Breast epithelium (tissue), 4 donors: ENCODE measurements at regions not wholly inside any gene's neighbourhood (a gene's known extent, or its start where the extent isn't known, plus 50 kb on each side); places are given as distances from the start of the nearest gene placed in this dataset.

ENCODE experiments used
- DNase-seq, 2 donors: peaks; one replicate each; pipeline ENCODE4 v3.0.0-alpha.2; 2019; ENCODE audit warnings: low spot score in 2 of 2
- H3K27ac ChIP-seq, 2 donors: fragments of 200-600 bp; sonication (generic) in 1 of 2; one replicate each; pipeline ENCODE4 v1.5.1; 2016 to 2019; ENCODE audit warnings: mild to moderate bottlenecking in 1 of 2
- H3K27me3 ChIP-seq, 2 donors: fragments of 200-600 bp; sonication (generic) in 1 of 2; one replicate each; pipeline versions ENCODE4 v1.5.1 to v1.6.0; 2017 to 2019; ENCODE audit warnings: control low read depth in 1 of 2, mild to moderate bottlenecking in 1 of 2
- H3K36me3 ChIP-seq: fragments of 200-600 bp; one replicate; pipeline ENCODE4 v1.5.1; 2019
- H3K4me1 ChIP-seq, 2 donors: fragments of 200-600 bp; sonication (generic); one replicate each; pipeline ENCODE4 v1.5.1; 2016 to 2019; ENCODE audit warnings: control low read depth in 1 of 2
- H3K4me3 ChIP-seq, 3 donors: fragments of 200-600 bp; sonication (generic); 1 replicate in 2 of 3; 2 replicates in 1 of 3; pipeline ENCODE4 v1.5.1; 2016 to 2019; ENCODE audit warnings: mild to moderate bottlenecking in 3 of 3, moderate library complexity in 2 of 3
- H3K9me3 ChIP-seq, 2 donors: fragments of 200-600 bp; sonication (generic) in 1 of 2; one replicate each; pipeline ENCODE4 v1.5.1; 2016 to 2019; ENCODE audit warnings: control low read depth in 1 of 2
- CTCF ChIP-seq, 3 donors: fragments of 450-650 bp; IDR thresholded peaks; one replicate each; pipeline ENCODE4 v1.5.1; 2016 to 2017; ENCODE audit warnings: antibody characterized with exemption in 3 of 3, mild to moderate bottlenecking in 3 of 3, moderate library complexity in 3 of 3
- POLR2A ChIP-seq: fragments of 450-650 bp; IDR thresholded peaks from one replicate; pipeline ENCODE4 v1.6.1; 2016; ENCODE audit warnings: antibody characterized with exemption, mild to moderate bottlenecking, moderate library complexity
- POLR2AphosphoS5 ChIP-seq, 3 donors: sonication (generic); formaldehyde crosslinking; IDR thresholded peaks; one replicate each; pipeline ENCODE4 v1.6.1; 2017; ENCODE audit warnings: antibody characterized with exemption in 3 of 3
- intact Hi-C: fragments of 100-400 bp; cut with DNase I; formaldehyde crosslinking; loops from one replicate; pipeline ENCODE4 v1.15.1; 2023; ENCODE audit warnings: low total_unique reads

GRCh38 chr4:144556636-144557035 is 89.3 kb upstream of the HHIP start:
- H3K36me3 ChIP-seq: no peaks in the 10 kb centered on the region
- no peak for DNase-seq
- H3K4me3 ChIP-seq: no peak overlapping the region
- H3K9me3 ChIP-seq: no peaks in the 10 kb centered on the region
- H3K27me3 ChIP-seq: no peaks in the 10 kb centered on the region
- no peak overlapping the region for H3K27ac ChIP-seq
- no peaks in the 10 kb centered on the region for H3K4me1 ChIP-seq
- intact Hi-C loops: loop anchor here (10.0 kb wide), 1 partner anchor 1522 kb away; no protein-coding TSS in a partner anchor
- TF ChIP-seq POLR2AphosphoS5 (IDR thresholded peaks at IDR 0.05) (no peak), POLR2A (no peak), CTCF (IDR thresholded peaks at IDR 0.05) (no peak)

GRCh38 chr4:144557404-144557803 is 88.6 kb upstream of the HHIP start:
- no peaks in the 10 kb centered on the region for H3K9me3 ChIP-seq
- no peaks in the 10 kb centered on the region for H3K4me1 ChIP-seq
- no peak overlapping the region for H3K4me3 ChIP-seq
- H3K27ac ChIP-seq: no peak overlapping the region
- DNase-seq: no peak
- H3K36me3 ChIP-seq: no peaks in the 10 kb centered on the region
- TF ChIP-seq CTCF (IDR thresholded peaks at IDR 0.05): no peak
- TF ChIP-seq POLR2AphosphoS5 (IDR thresholded peaks at IDR 0.05): no peak
- no peak for TF ChIP-seq POLR2A
- intact Hi-C loops: loop anchor here (10.0 kb wide), 1 partner anchor 1523 kb away; no protein-coding TSS in a partner anchor
- H3K27me3 ChIP-seq: no peaks in the 10 kb centered on the region

GRCh38 chr4:144562019-144562705 is 83.8 kb upstream of the HHIP start:
- no peaks in the 10 kb centered on the region for H3K27me3 ChIP-seq
- intact Hi-C loops: loop anchor here (5.0 kb wide), 1 partner anchor 660 kb away; no protein-coding TSS in a partner anchor
- H3K4me3 ChIP-seq: no peak overlapping the region
- H3K4me1 ChIP-seq: no peaks in the 10 kb centered on the region
- TF ChIP-seq POLR2A (no peak), POLR2AphosphoS5 (IDR thresholded peaks at IDR 0.05) (no peak), CTCF (IDR thresholded peaks at IDR 0.05) (no peak)
- no peaks in the 10 kb centered on the region for H3K9me3 ChIP-seq
- no peak overlapping the region for H3K27ac ChIP-seq
- H3K36me3 ChIP-seq: no peaks in the 10 kb centered on the region
- DNase-seq: no peak

- H3K9me3 ChIP-seq: no peaks in the 10 kb centered on the region
- no peaks in the 10 kb centered on the region for H3K4me1 ChIP-seq
- H3K27me3 ChIP-seq: no peaks in the 10 kb centered on the region
- no peak overlapping the region for H3K4me3 ChIP-seq
- intact Hi-C loops: loop anchor here (5.0 kb wide), 1 partner anchor 658 kb away; no protein-coding TSS in a partner anchor
- DNase-seq: no peak
- no peak for TF ChIP-seq CTCF (IDR thresholded peaks at IDR 0.05)
- no peak for TF ChIP-seq POLR2AphosphoS5 (IDR thresholded peaks at IDR 0.05)
- TF ChIP-seq POLR2A: no peak
- H3K36me3 ChIP-seq: no peaks in the 10 kb centered on the region
- no peak overlapping the region for H3K27ac ChIP-seq
Observed at GRCh38 chr4:144564358-144564757, 81.6 kb upstream of the HHIP start.

GRCh38 chr4:144565527-144566195 is 80.3 kb upstream of the HHIP start:
- no peak overlapping the region for H3K27ac ChIP-seq
- no peak for DNase-seq
- no peaks in the 10 kb centered on the region for H3K36me3 ChIP-seq
- H3K4me3 ChIP-seq: no peak overlapping the region
- intact Hi-C loops: no loop called here
- no peaks in the 10 kb centered on the region for H3K4me1 ChIP-seq
- no peaks in the 10 kb centered on the region for H3K27me3 ChIP-seq
- no peaks in the 10 kb centered on the region for H3K9me3 ChIP-seq
- TF ChIP-seq POLR2AphosphoS5 (IDR thresholded peaks at IDR 0.05): no peak
- TF ChIP-seq POLR2A: no peak
- TF ChIP-seq CTCF (IDR thresholded peaks at IDR 0.05): no peak
